NCI-H82 treated with DMSO at 0.1 percent for 48 hours (cell line): ENCODE measurements at regions not wholly inside any gene's neighbourhood (a gene's known extent, or its start where the extent isn't known, plus 50 kb on each side); places are given as distances from the start of the nearest gene placed in this dataset.

ENCODE experiments used
- DNase-seq: peaks from one replicate; lab custom pipeline; 2025; ENCODE audit not compliant: unreplicated experiment; lab: John Stamatoyannopoulos, UW

DNA sequence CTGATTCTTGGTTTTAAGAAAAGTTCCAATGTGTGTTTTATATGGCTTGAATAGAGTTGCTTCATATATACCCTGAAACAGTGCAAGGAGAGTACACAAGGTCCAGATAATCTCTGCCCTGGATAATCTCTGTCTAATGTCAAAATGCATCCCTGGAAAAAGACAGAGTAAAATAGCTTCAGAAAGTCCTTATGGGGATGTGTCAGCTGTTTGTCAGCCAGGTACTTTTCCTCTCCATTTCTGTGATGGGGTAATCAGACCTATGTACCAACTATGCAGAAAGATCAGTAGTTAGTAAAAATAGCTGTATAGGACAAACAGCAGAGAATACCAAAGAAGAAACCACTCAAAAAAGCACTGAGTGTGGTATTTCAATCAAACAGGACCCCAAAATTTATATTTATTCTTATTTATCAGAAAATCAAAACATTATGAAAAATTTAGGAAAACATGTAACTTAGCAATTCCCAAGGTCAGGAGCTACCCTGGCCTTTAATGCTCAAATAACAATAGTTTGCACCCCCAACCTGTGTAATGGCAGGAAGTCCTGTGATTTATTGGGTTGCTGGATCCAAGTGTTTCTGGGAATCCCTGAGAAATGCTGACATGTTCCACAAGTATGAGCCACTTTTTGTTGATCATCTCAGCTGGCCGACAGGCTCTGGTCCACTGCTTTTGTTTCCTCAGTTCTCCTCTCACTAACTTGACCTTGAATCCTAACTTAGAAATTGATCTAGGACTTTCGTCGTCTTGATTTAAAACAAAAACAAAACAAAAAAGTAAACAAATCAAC is 69.6 kb downstream of the MDH1 start:
- DNase-seq = no peak

DNA sequence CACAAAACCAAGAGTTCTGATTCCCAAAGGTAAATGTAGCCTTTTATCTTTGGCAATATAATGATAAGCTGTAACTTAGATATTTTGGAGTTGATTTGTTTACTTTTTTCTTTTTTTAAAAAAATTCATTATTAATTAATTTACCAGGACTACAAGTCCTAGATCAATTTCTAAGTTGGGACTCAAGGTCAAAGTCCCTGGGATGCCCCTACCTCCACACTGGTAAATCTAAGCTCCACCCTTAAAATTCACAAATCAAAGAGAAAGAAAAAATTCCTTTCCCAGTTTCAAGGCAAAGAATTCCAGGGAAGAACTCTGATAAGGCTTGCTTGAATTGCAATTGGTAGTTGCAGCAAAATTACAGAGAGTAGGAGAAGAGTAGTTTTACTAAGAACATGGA is 71.3 kb downstream of the MDH1 start:
- DNase-seq = no peak

DNA sequence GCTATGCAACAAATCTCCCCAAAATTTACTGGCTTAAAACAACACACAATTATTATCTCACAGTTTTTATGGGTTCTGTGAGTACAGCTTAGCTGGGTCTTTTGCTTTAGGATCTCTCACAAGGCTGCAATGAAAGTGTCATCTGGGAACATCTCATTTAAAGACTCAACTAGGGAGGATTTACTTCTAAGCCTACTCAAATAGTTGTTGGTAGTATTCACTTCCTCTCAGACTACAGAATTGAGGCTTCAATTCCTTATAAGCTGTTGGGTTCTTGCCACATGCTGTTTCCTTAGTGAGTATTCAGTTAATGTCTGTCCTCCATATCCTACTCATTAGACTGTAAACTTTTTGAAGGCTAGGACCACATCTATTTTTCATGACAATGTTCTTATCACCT is 72.3 kb downstream of the MDH1 start:
- peak; percentile 14 for DNase-seq

DNA sequence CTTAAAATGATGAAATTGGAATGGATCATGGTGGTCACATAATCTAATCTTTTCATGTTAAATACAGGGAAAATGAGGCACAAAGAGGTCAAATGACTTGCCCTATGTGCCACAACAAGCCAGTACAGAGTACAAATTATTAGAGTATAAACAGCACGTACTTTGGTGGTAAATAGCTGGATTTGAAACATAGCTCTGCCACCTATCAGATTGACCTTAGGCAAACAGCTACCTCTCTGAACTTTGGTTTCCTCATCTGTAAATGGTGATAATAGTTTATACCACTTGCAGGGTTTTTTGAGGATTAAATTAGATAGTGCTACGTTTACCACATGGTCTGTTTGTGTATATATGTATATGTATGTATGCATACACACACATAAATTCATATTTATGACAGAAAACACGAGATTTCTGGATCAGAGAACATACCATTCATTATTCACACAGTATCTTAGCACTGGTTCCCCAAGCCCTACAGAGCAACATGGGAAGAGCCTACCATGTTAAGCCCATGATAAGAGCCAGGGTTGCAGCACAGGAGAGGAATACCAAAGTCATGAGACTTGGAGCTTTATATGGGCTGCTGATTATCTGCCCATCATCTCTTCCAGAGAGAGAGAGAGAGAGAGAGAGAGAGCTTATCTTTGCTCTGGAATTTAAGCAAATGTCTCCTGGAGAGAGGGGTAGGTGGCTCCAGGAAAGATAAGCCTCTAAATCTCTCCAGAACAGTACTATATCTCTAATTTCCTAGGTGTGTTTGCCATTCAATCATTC is 73.5 kb downstream of the MDH1 start:
- no peak for DNase-seq

DNA sequence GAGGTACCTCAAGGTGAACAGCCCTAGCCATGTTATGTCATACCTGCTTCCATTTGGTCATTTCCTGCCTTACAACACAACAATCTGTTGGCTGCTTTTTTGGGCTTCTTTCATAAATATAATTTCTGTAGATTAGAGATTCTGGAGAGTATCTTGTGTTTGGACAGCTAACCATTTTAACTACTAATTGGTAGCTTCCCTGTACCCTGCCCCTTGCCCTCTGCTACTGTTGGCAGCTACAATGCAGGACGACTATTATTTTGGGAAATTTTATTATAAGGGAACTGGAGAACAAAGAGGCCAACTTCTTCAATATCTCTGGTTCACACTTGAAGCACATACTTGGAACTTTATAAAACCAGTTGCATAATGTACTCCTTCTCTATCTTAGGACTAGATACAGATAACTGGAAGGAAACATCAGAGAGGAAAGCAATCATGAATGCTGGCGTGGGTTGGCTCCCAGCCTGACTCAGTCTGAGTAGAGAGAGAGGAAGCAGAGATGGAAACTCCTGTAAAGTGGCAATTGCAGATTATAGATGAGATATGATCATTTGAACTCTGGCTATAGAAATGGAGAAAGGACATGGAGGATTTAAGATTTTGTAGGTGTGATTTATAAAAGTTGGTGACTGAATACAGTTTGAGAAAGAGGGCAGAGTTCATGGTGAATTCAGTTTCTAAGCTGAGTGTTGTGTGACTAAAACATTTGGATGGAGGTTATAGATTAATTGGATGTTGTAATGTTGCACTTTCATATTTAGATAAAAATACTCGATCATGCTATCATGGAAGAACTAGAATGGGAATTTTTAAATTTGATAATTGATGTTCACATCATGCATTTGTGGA is 74.5 kb downstream of the MDH1 start:
- no peak for DNase-seq

DNA sequence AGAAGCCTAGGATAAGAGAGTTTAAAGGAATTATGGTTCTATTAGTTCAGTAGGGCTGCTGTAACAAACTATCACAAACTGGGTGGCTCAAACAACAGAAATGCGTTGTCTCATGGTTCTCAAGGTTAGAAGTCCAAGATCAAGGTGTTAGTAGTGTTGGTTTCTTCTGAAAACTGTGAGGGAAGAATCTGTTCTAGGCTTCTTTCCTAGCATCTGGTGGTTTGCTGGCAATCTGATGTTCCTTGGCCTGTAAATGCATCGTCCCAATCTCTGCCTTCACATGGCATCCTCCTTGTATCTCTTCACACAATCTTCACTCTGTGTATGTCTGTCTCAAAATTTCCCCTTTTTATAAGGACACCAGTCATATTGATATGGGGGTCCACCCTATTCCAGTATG is 76.3 kb downstream of the MDH1 start:
- DNase-seq = no peak

DNA sequence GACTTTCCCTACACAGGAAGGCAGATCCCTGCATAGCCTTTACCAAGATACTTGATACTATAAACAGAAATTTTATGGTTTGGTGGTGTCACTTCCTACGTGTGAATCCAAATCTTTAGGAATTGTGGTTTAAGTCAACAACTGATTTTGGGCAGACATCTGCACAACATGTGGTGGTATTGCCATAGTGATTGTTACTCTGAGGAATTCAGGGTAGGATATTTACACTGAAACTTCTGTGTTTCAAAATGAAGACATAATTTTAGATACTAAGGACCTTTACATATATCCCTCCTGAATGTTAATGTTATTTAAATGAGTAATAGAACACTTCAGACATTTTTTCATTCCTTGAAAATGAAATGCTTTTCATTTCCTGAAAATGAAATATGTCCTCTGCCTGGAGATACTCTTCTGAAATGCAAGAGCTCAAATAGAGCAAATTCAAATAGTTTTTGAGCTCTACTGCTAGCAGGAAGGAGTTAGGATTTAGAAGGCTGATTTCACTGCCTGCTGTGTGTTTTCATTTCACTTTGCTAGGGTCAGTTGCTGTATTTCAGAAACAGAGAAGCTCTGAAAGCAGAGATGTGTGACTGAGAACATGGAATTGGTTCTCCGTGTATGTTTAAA is 77.2 kb downstream of the MDH1 start:
- no peak for DNase-seq

DNA sequence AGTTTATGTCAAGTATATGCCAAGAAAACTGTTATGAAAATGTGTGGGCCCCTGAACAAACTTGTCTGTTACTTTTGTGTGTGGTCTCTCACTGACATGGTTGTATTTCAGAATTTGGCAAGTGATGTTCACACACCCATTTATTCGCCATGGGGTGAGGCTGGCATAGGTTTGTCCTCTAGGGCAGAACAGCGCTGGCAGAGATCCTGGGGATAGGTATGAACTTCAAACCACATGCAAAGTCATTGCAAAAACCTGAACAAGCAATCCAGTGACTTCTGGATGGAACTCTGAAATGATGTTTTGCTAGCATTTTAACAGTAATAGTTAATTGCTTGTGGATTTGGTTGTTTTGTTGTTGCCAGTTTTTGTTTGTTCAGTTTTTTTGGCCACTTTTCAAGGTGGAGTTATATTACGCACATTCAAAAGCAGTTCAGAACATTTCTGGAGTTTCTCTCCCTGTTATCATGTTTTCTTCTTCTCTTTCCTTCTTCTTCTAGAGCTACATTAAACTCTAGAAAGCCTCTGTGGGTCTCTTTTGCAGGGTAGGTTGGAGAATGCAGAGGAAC is 78.5 kb downstream of the MDH1 start:
- no peak for DNase-seq

DNA sequence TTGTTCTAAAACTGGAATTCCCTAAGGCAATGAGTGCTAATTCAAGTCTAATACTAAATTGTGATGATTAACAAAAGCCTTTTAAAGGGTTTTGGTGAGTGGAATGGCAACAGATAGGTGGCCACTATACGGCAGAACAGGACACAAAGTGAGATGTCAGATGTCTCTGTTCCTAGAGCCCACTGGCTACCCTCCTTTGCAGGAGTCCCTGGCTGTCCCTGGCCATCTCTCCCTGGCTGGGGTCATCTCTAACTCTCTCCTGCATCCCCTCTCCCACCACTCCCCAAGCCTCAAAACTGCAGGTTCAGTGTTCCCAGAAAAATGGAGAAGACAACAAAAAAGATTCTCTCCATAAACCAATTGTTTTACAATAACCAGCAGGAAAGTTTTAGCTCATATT is 79.2 kb downstream of the MDH1 start:
- DNase-seq = no peak

DNA sequence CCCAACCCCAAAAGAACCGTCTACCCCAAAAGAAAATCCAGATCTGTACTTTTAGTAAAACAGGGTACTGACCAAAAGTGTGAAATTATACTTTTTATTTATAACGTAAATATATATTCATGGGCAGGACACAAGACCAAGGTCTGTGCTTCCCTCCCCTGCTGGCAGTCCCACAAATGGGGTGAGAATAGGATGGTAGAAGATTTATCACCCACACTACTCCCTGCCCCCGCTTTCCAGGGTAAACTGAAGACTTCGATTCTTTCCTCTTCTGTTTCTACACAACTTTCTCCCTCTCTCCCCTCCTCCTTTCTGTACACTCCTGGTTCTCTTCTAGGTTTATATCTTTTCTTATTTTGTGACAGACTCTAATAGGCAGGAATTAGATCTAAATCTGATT is 79.7 kb downstream of the MDH1 start:
- DNase-seq = no peak

DNA sequence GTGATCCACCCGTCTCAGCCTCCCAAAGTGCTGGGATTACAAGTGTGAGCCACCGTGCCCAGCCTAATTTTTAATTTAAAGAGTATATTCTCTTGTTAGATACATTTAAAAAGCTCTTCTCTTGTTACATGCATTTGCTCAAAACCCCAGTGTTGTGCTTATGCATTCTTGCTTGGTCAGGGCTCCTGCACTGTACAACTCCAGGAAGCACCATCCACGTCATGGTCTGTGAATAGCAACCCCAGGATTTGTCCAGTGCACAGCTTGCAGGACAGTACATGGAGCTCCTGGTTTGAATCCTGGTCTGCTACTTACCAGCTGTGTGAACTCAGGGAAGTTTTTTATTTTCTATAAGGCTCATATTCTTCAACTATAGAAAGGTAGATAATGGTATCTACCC is 80.8 kb downstream of the MDH1 start:
- no peak for DNase-seq

DNA sequence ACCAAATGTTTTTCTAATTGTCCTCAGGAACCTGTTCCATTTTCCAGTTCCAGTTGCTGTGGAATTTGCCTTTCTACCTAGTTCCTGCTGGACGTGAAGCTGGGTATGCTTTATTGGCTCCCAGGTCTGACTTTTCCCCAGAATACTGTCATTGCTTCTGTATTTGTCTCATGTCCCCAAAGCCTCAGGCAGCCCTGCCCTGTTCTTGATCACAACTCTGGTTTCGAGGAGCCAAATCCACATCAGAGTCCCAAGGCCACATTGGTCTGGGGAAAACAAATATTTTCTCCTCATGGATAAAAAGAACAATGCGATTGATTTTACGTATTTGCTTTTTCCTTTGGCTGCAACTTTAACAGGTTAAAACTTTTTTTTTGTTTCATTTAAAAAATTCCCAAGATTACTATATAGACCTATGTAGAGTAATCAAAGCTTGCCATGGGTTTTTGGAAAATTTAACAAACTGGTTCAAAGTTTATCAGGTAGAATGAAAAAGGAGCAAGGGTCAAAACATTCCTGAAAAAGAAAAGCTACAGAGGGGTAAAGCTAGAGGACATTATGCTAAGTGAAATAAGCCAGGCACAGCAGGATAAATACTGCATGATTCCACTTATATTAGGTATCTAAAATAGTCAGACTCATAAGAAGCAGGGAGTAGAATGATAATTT is 85.2 kb downstream of the MDH1 start:
- no peak for DNase-seq

DNA sequence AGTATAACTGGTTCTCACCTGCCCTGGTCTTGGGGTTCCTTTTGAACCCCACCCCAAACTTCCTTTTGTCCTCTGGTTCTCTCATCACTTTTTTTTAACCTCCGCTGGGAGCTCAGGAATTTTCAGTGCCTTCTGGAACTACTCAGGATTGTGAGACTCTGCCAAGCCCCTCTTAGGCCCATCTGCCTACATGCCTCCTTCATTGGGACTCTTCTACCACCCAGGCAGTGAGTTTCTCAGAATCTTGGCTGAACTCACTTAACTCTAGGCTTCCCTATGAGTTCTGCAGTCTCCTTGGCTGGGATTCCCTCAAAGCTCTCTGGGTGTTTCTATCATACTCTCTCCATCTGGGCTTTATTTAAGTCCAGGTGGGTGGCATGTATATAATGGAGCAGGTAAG is 86.3 kb downstream of the MDH1 start:
- DNase-seq = no peak

DNA sequence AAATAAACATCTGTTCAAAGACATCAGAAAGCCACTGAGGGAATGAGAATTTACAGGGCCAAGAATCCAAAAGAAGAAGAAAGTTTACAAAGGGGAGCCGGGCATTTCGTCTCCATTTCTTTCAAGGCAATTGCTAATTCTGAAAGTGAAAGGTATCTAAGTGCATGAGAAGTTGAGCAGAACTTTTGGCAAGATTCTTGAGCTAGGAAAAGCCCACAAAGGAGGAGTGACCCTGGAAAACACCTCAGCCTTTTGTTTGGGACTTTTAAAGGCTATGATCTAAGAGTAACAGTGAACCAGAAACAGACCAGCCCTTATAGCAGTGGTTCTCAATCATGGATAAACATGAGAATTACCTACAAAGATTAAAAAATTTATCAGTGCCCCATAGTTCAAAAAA is 87.4 kb downstream of the MDH1 start:
- no peak for DNase-seq

DNA sequence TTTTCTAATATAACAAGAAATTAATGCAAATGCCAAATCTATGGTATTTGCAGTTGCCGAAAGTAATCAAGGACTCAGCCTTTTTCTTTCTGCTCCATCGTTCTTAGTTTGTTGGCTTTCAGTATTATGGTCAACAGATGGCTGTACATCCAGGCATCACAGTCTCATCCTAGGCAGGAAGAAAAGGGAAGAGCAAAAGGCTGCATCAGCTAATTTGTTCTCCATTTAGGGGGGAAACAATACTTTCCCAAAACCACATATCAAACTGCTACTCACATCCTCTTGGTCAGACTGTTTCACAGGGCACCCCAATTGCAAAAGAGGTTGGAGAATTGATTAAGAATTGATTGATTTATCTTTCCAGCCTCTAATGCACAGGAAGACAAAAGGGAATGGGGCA is 89.3 kb downstream of the MDH1 start:
- peak; percentile 4 for DNase-seq

DNA sequence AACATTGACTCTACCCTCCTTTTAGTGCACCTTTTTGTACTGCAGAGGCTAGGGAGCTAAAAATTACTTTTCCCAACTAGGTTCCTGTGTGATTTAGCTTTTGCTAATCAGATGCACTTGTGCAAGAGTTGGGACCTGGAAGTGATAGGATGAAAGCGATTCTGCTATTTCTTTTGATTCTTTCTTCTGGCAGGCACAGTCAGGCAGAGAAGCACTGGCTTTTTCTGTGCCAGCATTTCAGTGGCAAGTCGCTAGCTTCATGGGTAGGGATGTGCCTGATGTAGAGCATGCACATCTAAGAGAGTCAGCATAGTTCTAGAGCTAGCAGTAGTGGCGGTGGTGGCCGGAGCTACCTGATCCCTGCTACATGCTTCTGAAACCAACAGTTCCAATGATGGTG is 89.8 kb downstream of the MDH1 start:
- no peak for DNase-seq

DNA sequence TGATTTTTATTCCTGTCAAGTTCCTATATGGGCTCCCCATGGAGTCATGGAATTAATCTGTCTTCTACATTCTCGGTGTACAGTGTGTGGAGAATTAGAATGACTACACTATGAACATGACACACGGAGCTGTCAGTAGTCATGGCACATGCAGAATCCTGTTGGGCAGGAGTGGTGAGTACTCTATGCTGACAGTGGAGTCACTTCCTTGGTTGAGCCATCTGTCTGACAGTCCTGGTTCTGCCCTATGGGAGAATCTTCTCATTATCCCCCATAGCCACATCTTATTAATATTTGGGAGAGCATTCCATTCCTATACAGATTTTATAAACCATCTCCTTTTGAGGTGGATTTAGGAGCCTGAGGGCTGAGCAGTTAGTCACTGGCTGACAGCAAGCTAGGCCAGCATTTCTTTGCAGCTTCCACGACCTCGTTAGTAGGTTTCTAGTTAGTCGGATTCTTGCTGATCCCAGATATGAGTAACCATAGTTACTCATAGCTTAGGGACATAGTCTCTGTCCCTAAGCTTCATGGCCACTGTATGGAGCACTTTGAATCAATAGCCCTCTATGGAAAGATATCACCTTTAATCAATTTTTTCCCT is 90.6 kb downstream of the MDH1 start:
- DNase-seq = no peak

DNA sequence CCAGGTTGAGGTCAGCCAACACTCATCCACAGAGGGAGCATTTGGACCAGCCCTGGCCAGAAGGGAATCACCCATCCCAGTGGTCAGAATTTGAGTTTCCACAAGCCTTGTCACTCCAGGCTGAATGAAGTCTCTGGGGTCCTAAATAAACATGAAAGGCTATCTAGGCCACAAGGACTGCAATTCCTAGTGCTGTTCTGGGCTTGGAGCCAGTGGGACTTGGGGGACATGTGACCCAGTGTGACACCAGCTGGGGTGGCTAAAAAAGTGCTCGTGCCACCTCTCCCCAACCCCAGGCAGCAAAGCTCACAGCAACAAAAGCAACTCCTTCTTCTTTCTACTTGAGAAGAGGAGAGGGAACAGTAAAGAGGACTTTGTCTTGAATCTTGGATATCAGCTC is 91.7 kb downstream of the MDH1 start:
- no peak for DNase-seq

DNA sequence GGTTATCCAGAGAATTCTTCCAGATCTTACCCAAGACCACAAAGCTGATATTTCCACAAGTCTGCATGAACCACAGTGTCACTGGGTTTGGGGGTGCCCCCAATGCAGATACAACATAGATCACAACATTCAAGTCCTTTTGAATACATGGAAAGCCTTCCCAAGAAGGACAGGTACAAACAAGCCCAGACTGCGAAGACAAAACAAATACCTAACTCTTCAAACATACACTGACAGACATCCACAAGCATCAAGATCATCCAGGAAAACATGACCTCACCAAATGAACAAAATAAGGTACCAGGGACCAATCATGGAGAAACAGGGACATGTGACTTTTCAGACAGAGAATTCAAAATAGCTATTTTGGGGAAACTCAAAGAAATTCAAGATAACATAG is 93.1 kb downstream of the MDH1 start:
- no peak for DNase-seq

DNA sequence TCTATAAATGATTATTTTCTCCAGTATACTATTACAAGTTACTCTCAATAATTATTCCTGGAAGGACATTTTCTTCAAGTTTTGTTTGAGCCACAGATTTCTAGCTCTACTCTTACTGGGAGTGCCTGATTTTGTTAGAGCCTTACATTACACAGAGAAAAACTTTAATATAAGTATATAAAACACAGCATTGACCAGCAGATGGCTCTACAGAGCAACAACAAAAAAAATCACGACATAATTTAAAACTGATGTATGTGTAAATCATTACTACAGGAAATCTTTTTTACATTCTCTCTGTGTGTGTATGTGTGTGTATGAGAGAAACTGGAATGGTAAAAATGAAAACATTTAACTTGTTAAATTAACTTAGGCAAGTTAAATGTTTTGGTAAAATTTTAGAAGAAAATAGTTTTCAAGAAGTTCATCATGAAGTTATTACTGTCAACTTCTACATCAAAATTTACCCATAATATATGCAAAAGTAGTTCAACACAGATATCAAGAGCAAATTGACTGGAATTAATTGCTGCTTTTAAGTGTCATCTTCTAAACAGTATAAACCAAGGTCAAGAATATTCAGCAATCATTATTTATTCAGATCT is 103.3 kb downstream of the MDH1 start:
- DNase-seq = peak; percentile 52
